IPS-NIHi7 (cell line): ENCODE measurements at regions not wholly inside any gene's neighbourhood (a gene's known extent, or its start where the extent isn't known, plus 50 kb on each side); places are given as distances from the start of the nearest gene placed in this dataset.

ENCODE experiments used
- DNase-seq: peaks from one replicate; pipeline ENCODE4 v3.0.0; 2012; ENCODE audit warnings: mixed read lengths; ENCODE audit errors: extremely low spot score

DNA sequence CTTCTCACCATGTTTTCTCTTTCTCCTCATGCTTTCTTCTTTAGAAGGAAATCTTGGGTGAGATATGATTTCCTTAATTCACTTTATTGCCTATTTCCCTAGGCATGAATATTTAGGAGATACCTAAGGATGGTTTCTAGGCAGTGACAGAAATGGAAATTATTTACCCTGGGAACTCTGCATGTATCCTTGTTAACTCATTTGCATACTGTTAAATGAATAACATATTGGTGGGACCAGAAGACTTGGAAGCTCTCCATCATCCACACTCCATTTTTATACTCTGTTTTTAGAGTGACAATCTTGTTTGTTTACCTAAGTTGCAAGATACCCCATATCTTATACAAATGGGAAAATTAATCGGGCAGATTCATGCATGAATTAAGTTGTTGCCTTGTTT, 285.7 kb downstream of the RNF144B start:
- no peak for DNase-seq

DNA sequence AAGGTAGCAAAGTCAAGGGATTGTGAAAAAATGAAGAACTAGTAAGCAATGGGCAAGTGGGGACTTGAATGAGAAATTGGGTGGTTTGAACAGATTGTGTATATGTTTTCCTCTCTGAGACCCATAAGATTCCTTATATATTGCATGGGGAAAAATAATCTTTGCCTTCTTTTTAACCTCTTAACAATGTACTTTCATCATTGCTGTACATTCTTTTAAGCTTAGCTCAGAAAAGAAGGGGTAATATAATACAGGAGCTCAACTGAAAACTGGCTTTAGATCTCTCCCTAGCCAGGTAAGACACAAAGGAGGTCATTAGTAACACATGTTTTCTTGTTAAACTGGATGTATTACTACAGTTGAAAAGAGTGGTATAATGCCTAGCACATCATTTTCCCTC, 287.2 kb downstream of the RNF144B start:
- no peak for DNase-seq

DNA sequence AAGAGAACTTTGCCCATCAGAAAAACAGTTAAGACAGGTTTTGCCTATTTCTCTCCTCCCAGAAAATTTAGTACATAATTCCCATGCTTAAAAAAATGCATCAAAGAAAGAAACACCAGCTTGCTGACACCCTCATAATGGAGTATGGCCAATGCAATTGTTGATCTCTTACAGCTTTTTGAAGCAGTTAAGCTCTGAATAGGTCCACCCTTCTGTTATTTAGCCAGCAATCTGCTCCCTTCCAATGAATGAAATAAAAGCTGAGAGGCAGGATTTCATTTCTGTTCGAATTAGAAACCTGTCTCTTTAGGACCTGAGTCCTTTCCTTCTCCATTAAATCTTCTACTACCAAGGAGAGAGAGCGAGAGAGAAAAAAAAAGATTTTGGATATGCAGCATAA, 288.7 kb downstream of the RNF144B start:
- no peak for DNase-seq

DNA sequence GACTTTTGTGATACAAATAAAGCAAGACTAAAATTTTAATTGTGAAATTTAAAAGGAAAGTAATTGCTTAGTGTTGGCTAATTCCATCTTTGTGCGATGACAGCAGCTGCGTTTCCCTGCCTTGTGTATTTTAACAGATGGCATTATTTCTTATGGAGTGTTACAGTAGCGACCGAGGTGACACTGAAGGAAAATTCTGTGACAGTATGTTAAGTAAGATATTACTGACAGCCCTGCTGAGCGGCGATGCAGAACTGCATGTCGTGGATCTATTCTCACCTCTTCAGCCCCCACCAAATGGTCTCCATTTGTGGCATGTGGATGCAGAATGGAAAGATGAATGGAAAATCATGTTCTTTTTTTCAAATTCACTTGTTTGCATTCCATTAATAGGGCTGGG, 289.4 kb downstream of the RNF144B start:
- no peak for DNase-seq

DNA sequence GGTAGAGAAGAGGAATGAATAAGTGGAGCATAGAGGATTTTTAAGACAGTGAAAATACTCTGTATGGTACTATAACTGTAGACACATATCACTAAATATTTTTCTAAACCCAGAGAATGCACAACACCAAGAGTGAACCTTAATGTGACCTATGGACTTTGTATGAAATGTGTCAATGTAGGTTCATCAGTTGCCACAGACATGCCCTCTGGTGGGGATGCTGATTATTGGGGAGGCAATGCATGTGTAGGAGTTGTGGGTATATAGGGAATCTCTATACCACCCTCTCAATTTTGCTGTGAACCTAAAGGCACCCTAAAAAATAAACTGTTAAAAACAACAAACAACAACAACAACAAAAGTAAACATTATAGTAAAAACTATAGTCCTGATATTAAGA, 293.7 kb downstream of the RNF144B start:
- no peak for DNase-seq

DNA sequence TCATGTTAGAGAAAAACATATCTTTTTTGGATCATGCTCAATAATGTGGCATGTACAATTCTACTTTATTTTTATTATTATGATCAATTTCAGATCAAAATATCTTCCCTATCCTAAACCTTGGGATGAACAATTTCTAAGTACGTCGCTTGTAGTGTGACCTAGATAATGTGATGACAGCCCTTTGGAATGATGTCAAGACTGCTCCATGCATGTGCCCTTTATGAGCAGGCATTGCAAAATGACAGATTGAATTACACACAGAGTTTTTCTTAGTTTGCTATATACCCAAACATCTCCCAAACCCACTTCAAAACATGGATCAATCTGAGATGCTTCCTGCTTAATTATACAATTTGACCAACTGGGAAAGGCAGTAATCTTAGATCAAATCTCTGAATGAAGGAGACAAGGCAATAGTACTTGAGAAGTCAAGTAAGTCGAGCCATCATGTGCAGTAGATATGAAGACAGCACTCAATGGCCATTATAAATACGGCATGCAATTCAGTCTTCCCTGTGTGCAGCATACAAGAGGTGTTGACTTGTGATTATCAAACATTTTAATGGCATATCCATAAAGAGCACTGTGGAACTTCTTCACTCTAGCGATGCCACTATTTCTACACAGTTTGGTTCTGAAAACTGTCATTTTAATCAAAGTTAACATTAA, 294.8 kb downstream of the RNF144B start:
- no peak for DNase-seq

DNA sequence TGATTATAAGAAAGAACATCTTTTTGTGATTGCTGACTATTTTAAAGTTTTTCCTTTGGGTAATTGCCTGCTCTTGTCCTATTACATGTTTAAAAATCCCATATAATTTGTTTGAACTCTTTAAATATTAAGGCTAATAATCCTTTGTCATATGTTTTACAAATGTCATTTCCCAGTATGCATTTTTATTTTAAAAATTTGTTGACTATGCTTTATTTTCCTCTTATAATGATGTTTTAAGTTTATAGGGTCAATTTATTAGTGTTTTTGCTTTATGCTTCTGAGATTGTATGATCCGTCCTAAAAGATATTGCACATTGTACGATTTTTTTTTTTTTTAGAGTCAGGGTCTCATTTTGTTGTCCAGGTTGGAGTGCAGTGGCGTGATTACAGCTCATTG, 297.2 kb downstream of the RNF144B start:
- DNase-seq = no peak

DNA sequence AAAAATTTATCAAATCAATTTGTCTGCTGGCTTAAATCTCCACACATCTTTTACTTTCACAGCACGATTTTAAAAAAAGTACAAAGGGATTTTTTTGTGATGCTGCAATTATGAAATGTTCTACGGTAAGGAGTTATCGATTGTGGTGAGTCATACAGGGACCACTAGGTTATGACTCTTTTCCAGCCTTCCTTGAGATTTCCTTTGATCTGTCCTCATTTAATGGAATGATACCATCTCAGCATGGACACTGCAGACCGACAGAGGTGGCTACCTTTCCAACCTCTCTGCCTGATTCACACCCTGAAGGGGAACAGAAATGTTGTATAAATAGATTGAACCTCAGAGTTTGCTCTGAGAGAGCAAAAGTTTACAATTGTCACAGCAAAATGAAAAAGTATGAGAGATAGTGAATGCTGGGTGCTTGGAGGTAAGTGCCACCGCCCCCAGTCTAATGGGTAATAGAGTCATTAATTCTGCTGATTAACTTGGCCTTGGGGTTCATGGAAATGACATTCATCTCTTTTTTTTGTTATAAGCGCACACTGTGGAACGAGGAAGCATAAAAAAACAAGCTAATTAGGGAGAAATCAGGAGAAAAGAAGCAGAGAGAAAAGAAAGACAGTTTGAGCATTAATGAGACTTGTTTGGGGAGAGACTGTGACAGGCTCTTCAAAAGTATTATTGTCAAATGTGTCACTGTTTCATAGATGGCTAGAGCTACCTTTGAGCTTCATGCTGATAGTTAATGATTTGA, 306.0 kb downstream of the RNF144B start:
- no peak for DNase-seq

DNA sequence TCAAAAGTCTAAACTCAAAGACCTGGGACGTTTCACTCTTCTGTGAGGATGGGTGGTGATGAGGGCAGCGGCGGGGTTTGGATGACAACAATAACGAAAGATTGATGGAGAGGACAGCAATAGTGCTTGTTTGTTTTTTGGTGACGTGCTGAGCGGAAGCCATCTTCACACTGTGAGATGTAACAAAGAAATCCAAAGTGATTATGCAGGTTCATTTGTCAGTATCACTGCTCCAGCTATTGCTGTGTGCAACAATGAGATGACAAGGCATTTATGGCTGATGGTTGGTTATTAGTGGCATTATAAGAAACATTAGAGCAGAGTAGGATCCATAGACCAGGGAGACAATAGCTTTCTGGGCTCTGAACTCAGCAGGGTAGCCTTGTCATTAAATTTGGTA, 306.7 kb downstream of the RNF144B start:
- DNase-seq = no peak

DNA sequence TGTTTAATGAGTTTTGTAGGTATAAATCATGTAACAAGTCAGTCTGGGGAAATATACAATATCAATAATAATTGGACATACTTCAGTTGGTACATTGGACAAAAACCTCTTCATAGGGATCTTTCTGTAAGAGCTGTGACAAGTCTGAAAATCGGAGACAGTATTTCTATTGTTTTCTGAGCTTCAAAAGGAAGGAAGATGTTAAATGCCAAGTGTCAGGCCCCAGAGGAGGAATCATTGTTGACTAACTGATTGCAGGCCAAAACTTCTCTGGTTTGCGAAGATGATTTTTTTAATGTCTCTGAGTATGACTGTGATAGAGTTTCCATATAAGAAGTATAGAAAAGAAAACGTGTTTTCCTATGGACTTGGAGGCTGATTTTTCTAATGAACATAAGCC, 316.4 kb downstream of the RNF144B start:
- DNase-seq = no peak

DNA sequence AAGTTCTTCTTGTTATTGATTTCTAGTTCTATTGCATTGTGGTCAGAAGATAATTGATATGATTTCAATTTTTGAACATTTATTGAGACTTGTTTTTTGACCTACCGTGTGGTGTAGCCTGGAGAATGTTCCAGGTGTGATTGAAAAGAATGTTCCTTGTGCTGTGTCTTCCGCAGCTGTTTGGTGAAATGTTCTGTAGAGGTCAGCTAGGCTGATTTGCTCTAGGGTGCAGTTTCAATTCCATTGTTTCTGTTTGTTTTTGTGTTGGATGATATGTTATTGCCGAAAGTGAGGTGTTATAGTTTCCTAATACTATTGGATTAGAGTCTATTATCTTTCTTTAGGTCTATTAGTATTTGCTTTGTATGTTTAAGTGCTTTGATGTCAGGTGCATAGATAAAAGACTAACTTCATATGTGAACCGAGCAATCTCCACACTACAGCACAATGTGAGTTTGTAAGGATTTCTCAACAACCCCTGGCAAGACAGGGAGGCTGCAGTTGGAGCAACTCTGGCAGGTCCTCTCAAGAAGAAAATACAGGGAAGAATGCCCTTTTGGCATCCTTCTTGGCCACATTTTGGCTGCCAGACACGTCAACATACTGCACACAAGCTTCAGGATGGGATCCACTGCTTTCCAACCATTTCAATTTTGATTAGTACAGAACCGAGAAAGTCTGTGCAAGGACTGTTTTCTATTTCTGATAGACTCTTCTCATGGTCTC, 320.7 kb downstream of the RNF144B start:
- no peak for DNase-seq

DNA sequence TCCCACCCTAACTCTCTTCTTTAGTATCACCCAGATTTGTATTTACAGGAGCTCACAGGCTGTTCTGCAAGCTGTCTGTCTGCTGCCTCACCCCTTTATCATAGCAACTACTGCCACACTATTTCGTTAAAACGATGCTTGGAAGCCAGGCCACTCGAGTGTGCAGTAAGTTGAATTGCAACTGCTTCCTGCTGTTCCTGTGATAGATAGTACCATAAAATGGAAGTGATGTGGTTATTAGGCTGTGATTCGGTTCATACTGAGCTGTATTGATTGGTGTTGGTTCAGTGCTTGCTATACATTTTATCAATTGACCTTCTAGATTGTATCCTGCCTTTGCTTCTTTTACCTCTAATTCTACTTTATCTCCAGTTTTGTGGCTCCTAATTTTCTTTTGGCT, 325.4 kb downstream of the RNF144B start:
- DNase-seq = no peak

DNA sequence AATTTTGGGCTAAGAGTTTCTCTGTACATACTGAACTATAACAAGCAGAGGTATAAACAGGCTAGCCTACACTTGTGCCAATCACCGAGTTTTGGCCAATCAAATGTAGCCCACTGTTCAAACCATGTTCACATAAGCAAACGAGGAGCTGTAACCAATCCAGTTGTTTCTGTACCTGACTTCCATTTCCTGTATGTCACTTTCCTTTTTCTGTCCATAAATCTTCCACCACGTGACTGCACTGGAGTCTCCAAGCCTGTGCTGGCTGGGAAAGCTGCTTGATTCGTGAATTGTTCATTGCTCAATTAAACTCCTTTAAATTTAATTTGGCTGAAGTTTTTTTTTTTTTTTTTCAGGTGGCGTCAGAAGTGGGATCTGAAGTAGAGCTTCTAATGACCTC, 332.9 kb downstream of the RNF144B start:
- DNase-seq = no peak

DNA sequence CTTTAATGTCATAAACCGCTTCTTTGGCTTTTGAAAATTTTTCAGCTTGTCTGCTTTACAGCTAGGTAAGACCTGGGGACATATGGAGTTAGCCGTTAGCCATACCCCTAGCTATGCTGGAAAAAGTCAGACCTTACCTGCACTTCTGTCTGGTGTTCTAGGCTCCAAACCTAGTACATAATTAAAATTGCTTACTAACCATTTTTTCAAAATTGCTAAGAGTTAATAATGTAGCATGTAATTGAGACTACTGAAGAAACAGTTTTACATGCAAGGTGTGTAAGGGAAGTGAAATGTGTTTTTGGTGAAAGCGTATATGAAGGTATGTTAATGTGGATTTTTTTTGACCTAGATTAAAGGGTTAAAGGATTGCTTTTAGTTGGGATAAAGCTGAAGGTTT, 336.9 kb downstream of the RNF144B start:
- DNase-seq = no peak

DNA sequence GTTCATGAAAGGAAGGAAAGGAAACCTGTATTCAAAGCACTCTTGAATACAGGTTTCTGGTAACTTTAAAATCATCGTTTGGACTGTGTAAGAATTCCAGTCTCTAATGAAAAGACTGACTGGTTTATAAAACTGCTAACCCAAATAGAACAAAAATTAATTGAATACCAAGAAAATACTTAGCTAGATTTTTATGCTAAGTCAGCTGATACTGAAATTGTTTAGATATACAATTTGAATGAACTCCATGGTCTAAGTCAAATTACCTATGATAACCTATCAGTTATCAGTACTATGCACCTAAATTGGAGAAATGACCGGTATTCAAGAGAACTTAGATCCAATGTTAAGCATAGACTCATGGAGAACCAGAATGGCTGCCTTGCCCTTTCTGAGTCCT, 338.3 kb downstream of the RNF144B start:
- no peak for DNase-seq

DNA sequence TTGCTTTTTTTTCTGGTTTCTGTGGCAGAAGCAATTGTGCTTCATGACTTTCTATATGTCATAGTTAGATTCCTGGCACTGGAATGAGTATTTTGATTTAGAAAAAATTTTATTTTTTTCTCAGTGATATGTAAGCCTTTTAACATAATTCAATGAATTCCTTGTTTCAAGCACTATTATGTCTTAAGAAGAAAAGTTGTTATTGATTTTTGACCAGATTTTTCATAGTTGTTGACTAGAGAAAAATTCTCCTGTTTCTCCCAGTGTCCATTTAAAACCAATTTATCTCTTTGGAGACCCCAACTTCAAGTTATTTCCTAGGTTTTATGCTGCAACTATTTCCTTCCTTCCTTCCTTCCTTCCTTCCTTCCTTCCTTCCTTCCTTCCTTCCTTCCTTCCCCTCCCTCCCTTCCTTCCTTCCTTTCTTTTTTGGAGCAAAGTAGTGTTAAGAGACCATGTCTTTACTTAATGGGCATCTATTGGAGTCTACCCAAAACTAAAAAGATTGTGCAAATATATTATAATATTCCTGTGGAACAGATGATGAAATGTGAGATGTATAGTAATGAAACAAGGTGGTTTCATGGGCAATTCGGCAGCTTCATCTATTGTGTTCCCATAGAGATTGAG, 346.9 kb downstream of the RNF144B start:
- no peak for DNase-seq

DNA sequence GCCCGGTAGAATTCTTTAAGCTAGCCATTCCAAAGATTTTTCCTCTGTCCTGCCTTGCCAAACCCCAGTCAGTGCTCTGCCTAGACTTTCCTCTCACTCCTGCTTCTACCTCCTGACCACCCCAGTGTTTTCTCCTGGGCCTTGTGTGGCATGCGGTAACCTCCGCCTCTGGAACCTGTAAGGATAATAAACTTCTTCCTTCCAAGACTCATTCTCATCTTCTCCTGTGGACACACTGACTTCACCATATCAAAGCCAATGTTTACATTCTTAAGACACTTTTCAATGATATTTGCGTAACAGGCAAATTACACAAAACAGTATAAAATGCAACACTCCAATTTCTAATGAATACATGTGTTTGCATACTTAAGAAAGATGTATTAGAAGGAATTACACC, 354.6 kb downstream of the RNF144B start:
- DNase-seq = no peak

DNA sequence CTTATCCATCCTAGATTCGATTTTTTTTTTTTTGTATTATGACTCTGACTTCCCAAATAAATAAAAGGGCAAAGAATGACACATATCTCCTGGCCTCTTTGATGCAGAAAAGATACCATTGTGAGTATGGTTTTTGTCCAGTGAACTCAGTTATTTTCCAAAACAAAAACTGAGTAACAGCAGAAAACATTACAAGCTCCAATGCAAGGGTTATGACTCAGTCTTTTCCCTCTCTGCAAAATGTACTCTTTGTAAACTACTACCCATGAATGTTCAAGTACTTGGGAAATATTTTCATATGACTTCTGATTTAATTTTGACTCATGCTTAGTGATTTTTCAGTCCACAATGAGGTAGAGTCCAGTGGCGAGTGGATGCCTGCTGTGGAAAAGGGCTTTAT, 355.3 kb downstream of the RNF144B start:
- no peak for DNase-seq

DNA sequence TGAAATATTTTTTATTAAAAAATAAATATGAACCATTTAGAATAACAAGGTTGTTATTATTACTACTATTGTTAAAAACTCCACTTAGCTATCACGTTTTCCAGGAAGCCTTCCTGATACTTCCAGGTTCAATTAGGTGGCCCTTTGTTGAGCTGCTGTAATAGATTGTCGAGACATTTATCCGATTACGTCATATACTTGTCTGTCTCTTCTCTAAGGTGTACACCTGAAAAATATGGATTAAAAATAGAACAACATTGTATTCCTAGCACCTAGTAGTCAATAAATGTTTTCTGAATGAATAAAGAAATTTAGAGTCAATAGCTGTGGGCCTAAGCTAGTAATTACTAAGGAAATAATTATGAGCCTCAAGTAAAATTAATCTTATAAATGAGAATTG, 359.6 kb downstream of the RNF144B start:
- DNase-seq = no peak

DNA sequence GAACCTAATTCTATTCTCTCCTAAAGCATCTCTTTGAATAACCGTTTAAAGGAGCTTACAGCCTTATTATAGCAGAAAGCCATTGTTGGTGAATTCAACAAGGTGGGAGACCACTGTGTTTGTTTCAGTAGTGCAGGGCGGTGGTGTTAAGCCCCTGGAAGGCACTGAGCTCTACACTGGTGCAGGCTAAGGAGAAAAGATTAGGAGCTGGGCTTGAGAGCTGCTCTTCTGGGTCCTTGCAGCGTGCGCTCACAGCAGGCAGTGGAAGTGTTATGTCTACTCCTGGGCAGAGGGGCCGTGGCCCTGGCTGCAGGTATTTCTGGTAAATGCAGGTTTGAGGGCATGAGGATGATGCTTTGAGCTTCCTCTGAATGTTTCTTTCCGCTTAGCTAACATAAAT, 361.2 kb downstream of the RNF144B start:
- DNase-seq = no peak

DNA sequence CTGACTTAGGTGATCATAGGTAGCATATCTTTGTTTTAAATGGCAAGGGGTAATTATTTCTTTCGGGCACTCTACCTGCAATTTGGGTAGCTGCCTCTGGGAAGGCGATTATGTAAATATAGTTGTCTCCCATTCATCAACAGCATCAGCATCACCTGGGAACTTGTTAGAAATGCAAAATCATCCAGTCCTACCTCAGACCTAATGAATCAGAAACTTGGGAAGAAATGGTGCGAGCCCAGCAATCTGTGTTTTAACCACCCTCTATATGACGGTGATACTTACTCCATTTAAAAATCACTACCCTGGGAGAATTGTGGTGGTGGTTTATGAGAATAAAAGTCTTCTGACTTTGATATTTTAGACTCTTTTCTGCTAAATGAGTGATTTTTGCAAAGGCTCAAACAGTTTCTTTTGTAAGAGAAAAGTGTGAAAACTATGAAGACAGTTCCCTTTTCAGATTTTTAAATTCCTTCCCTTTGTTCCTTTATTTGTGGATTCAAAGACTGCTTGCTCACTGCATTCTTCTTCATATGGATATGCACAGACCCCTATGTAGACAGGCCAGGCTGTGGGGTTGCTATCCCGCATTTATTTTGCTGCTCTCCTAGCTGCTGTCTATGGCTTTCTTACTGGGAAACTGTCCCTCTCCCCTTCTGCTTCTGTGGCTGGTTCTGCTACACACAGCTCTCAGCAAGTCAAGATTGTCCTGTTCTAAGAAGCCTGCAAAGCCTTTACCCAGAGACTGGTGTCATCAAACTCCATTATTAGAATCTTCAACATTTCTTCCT, 365.3 kb downstream of the RNF144B start:
- DNase-seq = peak; percentile 15

DNA sequence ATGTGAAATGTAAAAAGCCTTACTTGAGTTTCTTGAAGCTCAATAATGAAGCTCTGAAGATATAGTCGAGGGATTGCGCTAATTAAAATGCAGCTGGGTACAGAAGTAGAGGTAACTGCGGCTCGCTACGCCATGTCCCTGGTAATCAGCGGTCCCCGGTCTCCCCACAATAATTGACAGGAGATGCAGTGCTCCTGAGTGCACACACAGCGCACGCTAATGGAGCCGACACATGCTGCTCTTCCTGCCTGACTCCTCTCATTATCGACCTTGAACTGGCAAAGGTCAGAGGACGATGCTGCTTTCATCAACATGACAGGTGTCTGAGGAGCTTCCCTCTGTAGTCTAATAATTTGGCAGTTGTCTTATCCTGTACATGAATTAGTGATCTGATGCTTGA, 365.9 kb downstream of the RNF144B start:
- no peak for DNase-seq
